Right lobe of liver (tissue), 6 donors: ENCODE measurements at regions not wholly inside any gene's neighbourhood (a gene's known extent, or its start where the extent isn't known, plus 50 kb on each side); places are given as distances from the start of the nearest gene placed in this dataset.

Experiments used
- ATAC-seq, 4 donors: fragments of 200-7000 bp; cut with Tn5 transposase; one replicate each; pipeline ENCODE4 v1.9.1; 2020; ENCODE audit warnings: mild to moderate bottlenecking in 4 of 4, moderate library complexity in 4 of 4
- DNase-seq, 3 donors: peaks; one replicate each; pipeline ENCODE4 v3.0.0-alpha.2; 2020
- H3K27ac ChIP-seq, 3 donors: fragments of 200-600 bp; one replicate each; pipeline ENCODE4 v1.8.0; 2022
- H3K27me3 ChIP-seq, 2 donors: fragments of 200-600 bp; one replicate each; pipeline ENCODE4 v1.8.0; 2022
- H3K36me3 ChIP-seq, 4 donors: fragments of 200-600 bp; sonication (generic) in 1 of 4; one replicate each; pipeline versions ENCODE4 v1.5.1 to v1.8.0; 2017 to 2022; ENCODE audit warnings: control low read depth in 1 of 4
- H3K4me1 ChIP-seq, 4 donors: fragments of 200-600 bp; sonication (generic) in 1 of 4; one replicate each; pipeline versions ENCODE4 v1.5.1 to v1.8.0; 2017 to 2022; ENCODE audit warnings: control low read depth in 1 of 4
- H3K4me3 ChIP-seq, 3 donors: fragments of 200-600 bp; one replicate each; pipeline ENCODE4 v1.8.0; 2022
- H3K9me3 ChIP-seq, 4 donors: fragments of 200-600 bp; sonication (generic) in 1 of 4; one replicate each; pipeline versions ENCODE4 v1.5.1 to v1.8.0; 2017 to 2022; ENCODE audit warnings: control low read depth in 1 of 4
- POLR2A ChIP-seq: fragments of 450-650 bp; IDR thresholded peaks from one replicate; pipeline ENCODE4 v1.6.1; 2017; ENCODE audit warnings: antibody characterized with exemption, mild to moderate bottlenecking
- WGBS: methylation state at CpG from one replicate; pipeline ENCODE4 v1.1.6; 2018; ENCODE audit warnings: low coverage, low lambda C conversion rate; ENCODE audit not compliant: insufficient coverage; ENCODE audit errors: missing lambda C conversion rate; 5-methylcytosine and 5-hydroxymethylcytosine counted together
- intact Hi-C, 2 donors: fragments of 100-400 bp; cut with DNase I; formaldehyde crosslinking; loops; one replicate each; pipeline versions ENCODE4 v1.11.2 to v1.14.1; 2022
- TF ChIP-seq, protein P1 (sequence below), 4 donors: fragments of 200-600 bp in 3 of 4; fragments of 450-650 bp in 1 of 4; IDR thresholded peaks; one replicate each; pipeline versions ENCODE4 v1.5.1 to v1.8.0; 2016 to 2022; ENCODE audit warnings: antibody characterized with exemption in 4 of 4, mild to moderate bottlenecking in 2 of 4
- donor health status: DM: no; HTN: yes; CAD: no.
- donor health status: DM: no; HTN: no; CAD: no.
- donor health status: DM: no; HTN: no; CAD: no.
- donor health status: DM: no; HTN: yes; CAD: no.
- donor health status: DM: no; HTN: yes; CAD: no.

DNA sequence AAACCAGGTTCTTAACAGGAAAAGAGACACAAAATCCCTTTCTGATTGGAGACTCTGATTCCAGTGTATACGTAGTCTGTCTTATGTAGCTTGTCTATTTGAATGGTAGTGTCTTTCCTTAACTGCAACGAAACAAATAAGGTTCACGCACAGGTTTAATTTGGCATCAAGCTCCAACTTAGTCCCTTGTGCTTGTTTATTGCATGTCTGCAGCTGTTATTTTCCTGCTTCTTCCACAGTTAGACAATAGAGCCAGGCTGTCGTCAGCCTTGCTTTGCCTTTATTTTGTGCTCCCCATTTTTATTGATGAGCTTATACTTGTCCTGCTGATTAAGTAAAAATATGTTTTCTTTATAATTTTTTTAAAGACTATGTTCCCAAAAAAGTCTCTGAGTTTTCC lies 152.7 kb upstream of the CDIN1 start:
- H3K4me3 ChIP-seq, result no peak overlapping the region
- 54% methylated on average over 4 of the region's 4 CpGs for WGBS
- DNase-seq (no peak), ATAC-seq (no peak)
- no peaks in the 10 kb centered on the region for H3K4me1 ChIP-seq
- no peaks in the 10 kb centered on the region for H3K27me3 ChIP-seq
- H3K27ac ChIP-seq, result no peak overlapping the region
- TF ChIP-seq, protein P1, sequence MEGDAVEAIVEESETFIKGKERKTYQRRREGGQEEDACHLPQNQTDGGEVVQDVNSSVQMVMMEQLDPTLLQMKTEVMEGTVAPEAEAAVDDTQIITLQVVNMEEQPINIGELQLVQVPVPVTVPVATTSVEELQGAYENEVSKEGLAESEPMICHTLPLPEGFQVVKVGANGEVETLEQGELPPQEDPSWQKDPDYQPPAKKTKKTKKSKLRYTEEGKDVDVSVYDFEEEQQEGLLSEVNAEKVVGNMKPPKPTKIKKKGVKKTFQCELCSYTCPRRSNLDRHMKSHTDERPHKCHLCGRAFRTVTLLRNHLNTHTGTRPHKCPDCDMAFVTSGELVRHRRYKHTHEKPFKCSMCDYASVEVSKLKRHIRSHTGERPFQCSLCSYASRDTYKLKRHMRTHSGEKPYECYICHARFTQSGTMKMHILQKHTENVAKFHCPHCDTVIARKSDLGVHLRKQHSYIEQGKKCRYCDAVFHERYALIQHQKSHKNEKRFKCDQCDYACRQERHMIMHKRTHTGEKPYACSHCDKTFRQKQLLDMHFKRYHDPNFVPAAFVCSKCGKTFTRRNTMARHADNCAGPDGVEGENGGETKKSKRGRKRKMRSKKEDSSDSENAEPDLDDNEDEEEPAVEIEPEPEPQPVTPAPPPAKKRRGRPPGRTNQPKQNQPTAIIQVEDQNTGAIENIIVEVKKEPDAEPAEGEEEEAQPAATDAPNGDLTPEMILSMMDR (IDR thresholded peaks at IDR 0.05), result no peak
- no peak for TF ChIP-seq POLR2A
- H3K36me3 ChIP-seq, result no peaks in the 10 kb centered on the region
- H3K9me3 ChIP-seq, result no peaks in the 10 kb centered on the region
- intact Hi-C loops, result no loop called here

DNA sequence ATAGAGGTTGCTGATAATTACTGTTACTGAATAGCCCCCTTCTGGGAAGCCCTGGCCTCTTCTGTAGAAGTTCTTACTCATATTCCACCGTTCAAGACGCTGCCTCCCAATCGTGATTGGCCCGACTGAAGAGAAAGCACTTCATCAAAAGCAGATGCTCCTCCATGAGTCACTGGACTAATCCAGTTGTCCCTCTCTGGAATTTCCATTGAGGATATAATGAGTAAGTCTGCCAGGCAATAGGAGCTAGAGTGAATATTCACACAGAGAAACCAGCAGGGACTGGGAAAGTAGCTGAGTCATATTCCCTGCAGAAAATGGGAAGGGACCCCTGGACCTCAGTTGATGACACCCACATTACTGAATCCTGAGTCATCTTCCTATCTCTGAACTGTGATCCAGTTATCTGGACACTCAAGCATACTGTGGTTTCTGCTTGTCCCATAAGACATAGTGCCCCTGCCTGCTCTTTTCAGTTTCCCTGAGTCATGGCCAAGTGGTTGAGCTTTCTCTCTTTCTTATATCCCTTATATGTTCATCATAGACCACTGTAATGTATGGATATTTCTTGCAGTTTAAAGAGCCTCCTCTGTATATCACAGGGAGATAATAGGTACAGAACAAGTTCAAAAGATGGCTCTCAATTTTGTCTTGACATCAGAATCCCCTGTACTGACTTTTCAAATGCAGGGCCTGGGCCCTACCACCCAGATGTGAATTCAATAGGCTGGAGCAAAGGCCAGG lies 151.2 kb upstream of the CDIN1 start:
- Histone ChIP-seq H3K4me3 (no peak overlapping the region), H3K36me3 (no peaks in the 10 kb centered on the region), H3K9me3 (no peaks in the 10 kb centered on the region), H3K27me3 (no peaks in the 10 kb centered on the region), H3K27ac (no peak overlapping the region), H3K4me1 (no peaks in the 10 kb centered on the region)
- intact Hi-C loops, result no loop called here
- DNase-seq (no peak), ATAC-seq (peak in 2 of 4 donors; percentile 62 to 75)
- TF ChIP-seq POLR2A, result no peak
- TF ChIP-seq, protein P1 (IDR thresholded peaks at IDR 0.05), result no peak
- 57% methylated on average over 4 of the region's 4 CpGs for WGBS

DNA sequence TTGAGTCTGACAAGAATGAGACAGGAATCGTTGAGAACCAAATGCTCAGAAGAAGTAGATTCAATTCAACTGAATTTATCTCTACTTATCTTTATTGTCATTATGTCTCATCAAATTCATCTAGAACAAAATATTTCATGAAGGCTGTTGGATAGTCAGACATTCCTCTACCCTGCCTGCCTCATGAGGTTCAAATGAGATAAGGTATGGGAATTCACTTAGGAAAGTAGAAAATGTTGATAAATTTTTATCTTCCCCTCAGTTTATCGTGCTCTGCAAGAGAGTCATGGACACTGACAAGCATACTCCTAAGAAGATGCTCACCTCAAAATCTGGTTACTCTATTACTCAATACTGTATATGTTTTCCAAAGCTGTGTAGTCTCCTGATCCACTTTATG lies 149.7 kb upstream of the CDIN1 start:
- no peak for TF ChIP-seq POLR2A
- TF ChIP-seq, protein P1 (IDR thresholded peaks at IDR 0.05), result no peak
- H3K36me3 ChIP-seq, result no peaks in the 10 kb centered on the region
- 69% methylated on average over 2 of the region's 2 CpGs for WGBS

DNA sequence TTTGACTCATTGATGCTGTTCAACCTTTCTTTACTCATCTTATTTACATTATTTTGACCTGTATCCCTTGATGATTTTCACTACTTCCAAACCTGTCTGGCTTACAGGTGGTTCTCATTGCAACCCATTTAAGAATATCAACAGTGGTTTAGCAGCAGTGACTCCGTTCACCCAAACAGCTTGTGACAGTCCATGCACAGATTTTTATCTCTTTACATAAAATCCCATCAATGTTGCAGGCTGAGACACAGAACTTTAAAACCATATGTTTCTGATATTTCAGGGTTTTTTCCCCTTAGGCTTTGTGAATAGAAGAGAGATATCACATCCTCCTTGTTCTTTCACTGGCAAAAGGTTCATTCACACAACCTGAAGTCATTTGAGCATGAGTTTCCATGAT lies 149.1 kb upstream of the CDIN1 start:
- no peak for DNase-seq
- no peaks in the 10 kb centered on the region for H3K27me3 ChIP-seq
- intact Hi-C loops, result no loop called here
- H3K36me3 ChIP-seq, result no peaks in the 10 kb centered on the region
- WGBS, result 77% methylated on average over 1 of the region's 1 CpG
- H3K27ac ChIP-seq, result no peak overlapping the region
- ATAC-seq, result no peak
- H3K4me1 ChIP-seq, result no peaks in the 10 kb centered on the region
- no peaks in the 10 kb centered on the region for H3K9me3 ChIP-seq
- no peak overlapping the region for H3K4me3 ChIP-seq
- no peak for TF ChIP-seq POLR2A
- TF ChIP-seq, protein P1 (IDR thresholded peaks at IDR 0.05), result no peak

More for the DNA sequence above, 149.7 kb upstream of the CDIN1 start:
- intact Hi-C loops, result no loop called here
- H3K27me3 ChIP-seq, result no peaks in the 10 kb centered on the region
- no peak overlapping the region for H3K27ac ChIP-seq
- no peak for DNase-seq
- H3K4me1 ChIP-seq, result no peaks in the 10 kb centered on the region
- no peak overlapping the region for H3K4me3 ChIP-seq
- no peaks in the 10 kb centered on the region for H3K9me3 ChIP-seq
- ATAC-seq, result no peak
